ENCODE measurements at regions not wholly inside any gene's neighbourhood (a gene's known extent, or its start where the extent isn't known, plus 50 kb on each side); places are given as distances from the start of the nearest gene placed in this dataset.

DNA sequence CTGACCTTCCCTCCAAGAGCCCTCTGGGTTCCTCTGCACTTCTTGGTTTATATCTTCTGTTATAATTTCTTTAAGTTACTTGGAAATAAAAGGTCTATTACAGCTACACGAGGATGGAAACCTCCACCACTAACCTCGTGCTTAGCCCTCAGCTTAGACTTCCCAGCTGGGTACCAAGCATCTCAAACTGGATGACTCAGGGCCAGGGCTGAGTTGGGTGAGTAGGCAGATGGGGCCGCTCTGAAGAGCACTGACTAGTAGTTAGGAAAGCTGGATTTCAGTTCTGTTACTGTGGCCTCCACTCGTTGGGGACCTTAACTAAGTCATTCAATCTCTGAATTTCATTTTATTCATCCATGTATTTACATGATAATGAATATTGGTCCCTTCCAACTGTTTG lies 1036.6 kb downstream of the IGSF11 start:
- TF ChIP-seq YY1 (IDR thresholded peaks at IDR 0.05; ENCODE audit: low read depth, low read length): no peak
- TF ChIP-seq, protein P1, sequence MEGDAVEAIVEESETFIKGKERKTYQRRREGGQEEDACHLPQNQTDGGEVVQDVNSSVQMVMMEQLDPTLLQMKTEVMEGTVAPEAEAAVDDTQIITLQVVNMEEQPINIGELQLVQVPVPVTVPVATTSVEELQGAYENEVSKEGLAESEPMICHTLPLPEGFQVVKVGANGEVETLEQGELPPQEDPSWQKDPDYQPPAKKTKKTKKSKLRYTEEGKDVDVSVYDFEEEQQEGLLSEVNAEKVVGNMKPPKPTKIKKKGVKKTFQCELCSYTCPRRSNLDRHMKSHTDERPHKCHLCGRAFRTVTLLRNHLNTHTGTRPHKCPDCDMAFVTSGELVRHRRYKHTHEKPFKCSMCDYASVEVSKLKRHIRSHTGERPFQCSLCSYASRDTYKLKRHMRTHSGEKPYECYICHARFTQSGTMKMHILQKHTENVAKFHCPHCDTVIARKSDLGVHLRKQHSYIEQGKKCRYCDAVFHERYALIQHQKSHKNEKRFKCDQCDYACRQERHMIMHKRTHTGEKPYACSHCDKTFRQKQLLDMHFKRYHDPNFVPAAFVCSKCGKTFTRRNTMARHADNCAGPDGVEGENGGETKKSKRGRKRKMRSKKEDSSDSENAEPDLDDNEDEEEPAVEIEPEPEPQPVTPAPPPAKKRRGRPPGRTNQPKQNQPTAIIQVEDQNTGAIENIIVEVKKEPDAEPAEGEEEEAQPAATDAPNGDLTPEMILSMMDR (IDR thresholded peaks at IDR 0.05; ENCODE audit: control extremely low read depth in 1 of 3, insufficient read depth in 1 of 3, low read depth in 1 of 3, low read length in 3 of 3): no peak
- TF ChIP-seq KDM5A (IDR thresholded peaks at IDR 0.05; ENCODE audit: low read length): no peak
- TF ChIP-seq EZH2 (IDR thresholded peaks at IDR 0.05; ENCODE audit: low read depth, low read length, severe bottlenecking): no peak
- TF ChIP-seq ZNF274 (IDR thresholded peaks at IDR 0.05; ENCODE audit: borderline replicate concordance, extremely low read depth, low read length): no peak
- no peak for TF ChIP-seq KDM1A (IDR thresholded peaks at IDR 0.05; ENCODE audit: borderline replicate concordance, low read length)
- no peak for TF ChIP-seq CREB1 (IDR thresholded peaks at IDR 0.05)
- TF ChIP-seq, protein P2, sequence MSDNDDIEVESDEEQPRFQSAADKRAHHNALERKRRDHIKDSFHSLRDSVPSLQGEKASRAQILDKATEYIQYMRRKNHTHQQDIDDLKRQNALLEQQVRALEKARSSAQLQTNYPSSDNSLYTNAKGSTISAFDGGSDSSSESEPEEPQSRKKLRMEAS (IDR thresholded peaks at IDR 0.05): no peak
- TF ChIP-seq EGR1 (IDR thresholded peaks at IDR 0.05; ENCODE audit: borderline replicate concordance, low read depth, low read length): no peak
- TF ChIP-seq FOSL1 (IDR thresholded peaks at IDR 0.05; ENCODE audit: insufficient read depth, low read depth, low read length): no peak
- TF ChIP-seq CHD1 (IDR thresholded peaks at IDR 0.05; ENCODE audit: low read depth, low read length): no peak
